H9 (cell line): ENCODE measurements at regions not wholly inside any gene's neighbourhood (a gene's known extent, or its start where the extent isn't known, plus 50 kb on each side); places are given as distances from the start of the nearest gene placed in this dataset.

Source experiments
- DNase-seq: peaks from one replicate; pipeline ENCODE4 v3.0.0-alpha.2; 2017
- H2AFZ ChIP-seq: one replicate; pipeline ENCODE4 v1.6.1; 2013; ENCODE audit warnings: mild to moderate bottlenecking, low read length, control low read depth, moderate library complexity
- H2AK5ac ChIP-seq: 2 replicates; pipeline ENCODE4 v1.6.1; 2013; ENCODE audit warnings: low read length, control low read depth, mixed read lengths; ENCODE audit not compliant: insufficient read length
- H2BK120ac ChIP-seq: one replicate; pipeline ENCODE4 v1.6.1; 2013; ENCODE audit warnings: low read depth, mild to moderate bottlenecking, low read length, control low read depth, inconsistent platforms; ENCODE audit not compliant: poor library complexity, severe bottlenecking
- H2BK12ac ChIP-seq: 2 replicates; pipeline ENCODE4 v1.6.1; 2013; ENCODE audit warnings: low read length, control low read depth, mixed read lengths, low read depth; ENCODE audit not compliant: insufficient read length
- H2BK15ac ChIP-seq: 2 replicates; pipeline ENCODE4 v1.6.1; 2013; ENCODE audit warnings: low read depth, low read length, control low read depth
- H2BK20ac ChIP-seq: one replicate; pipeline ENCODE4 v1.6.1; 2013; ENCODE audit warnings: low read depth, mild to moderate bottlenecking, low read length, control low read depth, inconsistent platforms; ENCODE audit not compliant: poor library complexity, severe bottlenecking
- H2BK5ac ChIP-seq: 2 replicates; pipeline ENCODE4 v1.6.1; 2013; ENCODE audit warnings: low read length, control low read depth, mixed read lengths; ENCODE audit not compliant: insufficient read length
- H3K14ac ChIP-seq: 2 replicates; pipeline ENCODE4 v1.6.1; 2013; ENCODE audit warnings: low read length, control low read depth; ENCODE audit not compliant: insufficient read depth
- H3K18ac ChIP-seq: 2 replicates; pipeline ENCODE4 v1.6.1; 2013; ENCODE audit warnings: low read depth, mild to moderate bottlenecking, mixed read lengths, low read length, control low read depth; ENCODE audit not compliant: insufficient read length
- H3K23ac ChIP-seq: 2 replicates; pipeline ENCODE4 v1.6.1; 2013; ENCODE audit warnings: low read length, control low read depth, mixed read lengths, low read depth; ENCODE audit not compliant: insufficient read length
- H3K23me2 ChIP-seq: 2 replicates; pipeline ENCODE4 v1.6.1; 2013; ENCODE audit warnings: low read depth, mild to moderate bottlenecking, mixed read lengths, low read length, control low read depth; ENCODE audit not compliant: insufficient read length, poor library complexity, severe bottlenecking
- H3K27ac ChIP-seq: 2 replicates; pipeline ENCODE4 v1.5.1; 2013; ENCODE audit warnings: low read length, control low read depth, mixed read lengths, low read depth; ENCODE audit not compliant: insufficient read length
- H3K27me3 ChIP-seq: 2 replicates; pipeline ENCODE4 v1.6.1; 2013; ENCODE audit warnings: low read length, control low read depth, inconsistent platforms; ENCODE audit not compliant: insufficient read depth
- H3K4ac ChIP-seq: 2 replicates; pipeline ENCODE4 v1.6.1; 2013; ENCODE audit warnings: low read depth, mild to moderate bottlenecking, control low read depth, inconsistent platforms, low read length, moderate library complexity
- H3K4me1 ChIP-seq: 2 replicates; pipeline ENCODE4 v1.6.1; 2013; ENCODE audit warnings: low read length, control low read depth, inconsistent platforms; ENCODE audit not compliant: insufficient read depth
- H3K4me2 ChIP-seq: 2 replicates; pipeline ENCODE4 v1.6.1; 2013; ENCODE audit warnings: low read length, control low read depth, mixed read lengths; ENCODE audit not compliant: insufficient read length, insufficient read depth
- H3K56ac ChIP-seq: 2 replicates; pipeline ENCODE4 v1.6.1; 2013; ENCODE audit warnings: low read depth, mild to moderate bottlenecking, mixed read lengths, low read length, control low read depth; ENCODE audit not compliant: insufficient read length
- H3K79me1 ChIP-seq: 2 replicates; pipeline ENCODE4 v1.6.1; 2013; ENCODE audit warnings: low read depth, mild to moderate bottlenecking, moderate library complexity, low read length, control low read depth, inconsistent platforms; ENCODE audit not compliant: insufficient read depth, poor library complexity, severe bottlenecking
- H3K79me2 ChIP-seq: 2 replicates; pipeline ENCODE4 v1.6.1; 2013; ENCODE audit warnings: low read length, control low read depth, inconsistent platforms; ENCODE audit not compliant: insufficient read depth
- H3K9ac ChIP-seq: 2 replicates; pipeline ENCODE4 v1.6.1; 2013; ENCODE audit warnings: low read length, control low read depth, mixed read lengths; ENCODE audit not compliant: insufficient read length; ENCODE audit errors: extremely low read depth
- H3K9me3 ChIP-seq: one replicate; pipeline ENCODE4 v1.6.1; 2013; ENCODE audit warnings: low read depth, low read length, inconsistent platforms; ENCODE audit not compliant: control insufficient read depth
- H3T11ph ChIP-seq: one replicate; pipeline ENCODE4 v1.6.1; 2013; ENCODE audit warnings: mild to moderate bottlenecking, low read length, control low read depth, inconsistent platforms
- H4K20me1 ChIP-seq: one replicate; pipeline ENCODE4 v1.6.1; 2013; ENCODE audit not compliant: control insufficient read depth, insufficient read length, insufficient read depth
- H4K5ac ChIP-seq: 2 replicates; pipeline ENCODE4 v1.6.1; 2013; ENCODE audit warnings: low read depth, mild to moderate bottlenecking, mixed read lengths, low read length, control low read depth; ENCODE audit not compliant: insufficient read length
- H4K8ac ChIP-seq: replicated peaks from 2 replicates; pipeline ENCODE4 v1.6.1; 2013; ENCODE audit warnings: low read length, control low read depth, mixed read lengths, low read depth; ENCODE audit not compliant: insufficient read length
- H4K91ac ChIP-seq: 2 replicates; pipeline ENCODE4 v1.6.1; 2013; ENCODE audit warnings: low read depth, mild to moderate bottlenecking, moderate library complexity, mixed read lengths, low read length, control low read depth; ENCODE audit not compliant: insufficient read length
- H3K27ac Mint-ChIP-seq, 3 experiments: 2 replicates in 2 of 3; 3 replicates in 1 of 3; pipeline ENCODE4 v1.8.0; 2020 to 2021; ENCODE audit warnings: mixed read lengths in 3 of 3, mild to moderate bottlenecking in 1 of 3, moderate library complexity in 1 of 3
- H3K27me3 Mint-ChIP-seq: 2 replicates; pipeline ENCODE4 v1.8.0; 2021; ENCODE audit warnings: low read depth, mild to moderate bottlenecking, moderate library complexity, mixed read lengths
- H3K36me3 Mint-ChIP-seq, 3 experiments: 2 replicates in 2 of 3; 3 replicates in 1 of 3; pipeline ENCODE4 v1.8.0; 2020 to 2021; ENCODE audit warnings: low read depth in 3 of 3, mixed read lengths in 3 of 3; ENCODE audit not compliant: insufficient read depth in 1 of 3
- H3K4me1 Mint-ChIP-seq, 2 experiments: 2 replicates each; pipeline ENCODE4 v1.8.0; 2020; ENCODE audit warnings: mixed read lengths in 2 of 2
- H3K4me3 Mint-ChIP-seq, 2 experiments: 2 replicates in 1 of 2; 3 replicates in 1 of 2; pipeline ENCODE4 v1.8.0; 2020 to 2021; ENCODE audit warnings: mild to moderate bottlenecking in 2 of 2, mixed read lengths in 2 of 2, moderate library complexity in 1 of 2
- H3K9me3 Mint-ChIP-seq, 2 experiments: 2 replicates in 1 of 2; 3 replicates in 1 of 2; pipeline ENCODE4 v1.8.0; 2020; ENCODE audit warnings: mild to moderate bottlenecking in 2 of 2, mixed read lengths in 2 of 2, moderate library complexity in 1 of 2
- CTCF ChIP-seq: fragments of 200-600 bp; sonication (generic); conservative IDR thresholded peaks from 3 replicates; pipeline ENCODE4 v1.8.0; 2021; ENCODE audit warnings: antibody characterized with exemption, mild to moderate bottlenecking
- WGBS: extraction: QIAGEN DNeasy Blood & Tissue Kit; methylation state at CpG from one replicate; pipeline ENCODE4 v1.1.7; 2013; ENCODE audit warnings: missing lambda C conversion rate, low lambda C conversion rate, mixed read lengths; ENCODE audit not compliant: insufficient read length; ENCODE audit errors: extremely low coverage; 5-methylcytosine and 5-hydroxymethylcytosine counted together

- H3K9me3 Mint-ChIP-seq = peaks cover 19 to 30% of the 10 kb centered on the region in 2 experiments
- peaks cover 18 to 22% of the 10 kb centered on the region in 2 experiments for H3K4me1 Mint-ChIP-seq
- peaks cover 17 to 41% (median 19%) of the 10 kb centered on the region in 3 experiments for H3K36me3 Mint-ChIP-seq
- H3T11ph ChIP-seq = no peak overlapping the region
- no peak overlapping the region for H2BK15ac ChIP-seq
- no peaks in the 10 kb centered on the region for H3K4me1 ChIP-seq
- H2BK120ac ChIP-seq = no peak overlapping the region
- no peak overlapping the region for H2AFZ ChIP-seq
- H3K9ac ChIP-seq = no peak overlapping the region
- no peaks in the 10 kb centered on the region for H3K9me3 ChIP-seq
- H3K27ac Mint-ChIP-seq = no peak overlapping the region
- no peak overlapping the region for H3K14ac ChIP-seq
- no peak overlapping the region for H3K23ac ChIP-seq
- no peak overlapping the region for H3K4me3 Mint-ChIP-seq
- no peaks in the 10 kb centered on the region for H3K27me3 ChIP-seq
- no peak for DNase-seq
- H3K4ac ChIP-seq = no peak overlapping the region
- no peak overlapping the region for H3K56ac ChIP-seq
- H4K8ac ChIP-seq = no peak overlapping the region
- H3K79me2 ChIP-seq = no peaks in the 10 kb centered on the region
- H3K23me2 ChIP-seq = no peaks in the 10 kb centered on the region
- WGBS = no CpG with 5 or more reads among the region's 1 CpG
- no peak overlapping the region for H3K4me2 ChIP-seq
- H3K27me3 Mint-ChIP-seq = no peaks in the 10 kb centered on the region
- no peaks in the 10 kb centered on the region for H3K79me1 ChIP-seq
- H2BK20ac ChIP-seq = no peak overlapping the region
- H4K20me1 ChIP-seq = no peaks in the 10 kb centered on the region
- no peak overlapping the region for H2BK12ac ChIP-seq
- H4K91ac ChIP-seq = no peak overlapping the region
- H4K5ac ChIP-seq = no peak overlapping the region
- H3K27ac ChIP-seq = no peak overlapping the region
- no peak overlapping the region for H3K18ac ChIP-seq
- H2BK5ac ChIP-seq = no peak overlapping the region
- TF ChIP-seq CTCF = no peak
- H2AK5ac ChIP-seq = no peak overlapping the region
Measured at GRCh38 chr21:17988102-17988437, 168.9 kb upstream of the C21orf91 start.
